ENCODE measurements at regions not wholly inside any gene's neighbourhood (a gene's known extent, or its start where the extent isn't known, plus 50 kb on each side); places are given as distances from the start of the nearest gene placed in this dataset.

DNA sequence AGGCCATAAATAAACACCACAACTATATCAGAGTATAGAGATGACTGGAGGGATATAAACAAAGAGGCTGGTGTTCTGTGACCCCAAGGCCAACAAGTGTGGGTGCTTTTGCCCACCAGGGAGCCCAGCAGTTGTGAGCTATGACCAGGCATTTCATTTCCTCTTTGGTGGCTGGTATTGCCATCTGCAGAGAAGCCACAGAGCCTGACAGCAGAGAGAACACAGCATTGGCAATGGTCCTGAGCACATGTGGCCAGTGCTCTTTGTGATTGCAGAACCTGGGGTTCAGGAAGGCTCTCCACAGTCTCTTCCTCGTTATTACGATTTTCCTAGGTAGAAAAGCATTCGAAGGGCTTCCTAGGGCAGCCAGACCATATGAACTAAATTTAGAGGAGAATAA lies 112.3 kb downstream of the TM2D1 start:
- H3K4me3 ChIP-seq (replicated peaks; ENCODE audit: low read depth, low read length): no peak overlapping the region
- TF ChIP-seq, protein P1, sequence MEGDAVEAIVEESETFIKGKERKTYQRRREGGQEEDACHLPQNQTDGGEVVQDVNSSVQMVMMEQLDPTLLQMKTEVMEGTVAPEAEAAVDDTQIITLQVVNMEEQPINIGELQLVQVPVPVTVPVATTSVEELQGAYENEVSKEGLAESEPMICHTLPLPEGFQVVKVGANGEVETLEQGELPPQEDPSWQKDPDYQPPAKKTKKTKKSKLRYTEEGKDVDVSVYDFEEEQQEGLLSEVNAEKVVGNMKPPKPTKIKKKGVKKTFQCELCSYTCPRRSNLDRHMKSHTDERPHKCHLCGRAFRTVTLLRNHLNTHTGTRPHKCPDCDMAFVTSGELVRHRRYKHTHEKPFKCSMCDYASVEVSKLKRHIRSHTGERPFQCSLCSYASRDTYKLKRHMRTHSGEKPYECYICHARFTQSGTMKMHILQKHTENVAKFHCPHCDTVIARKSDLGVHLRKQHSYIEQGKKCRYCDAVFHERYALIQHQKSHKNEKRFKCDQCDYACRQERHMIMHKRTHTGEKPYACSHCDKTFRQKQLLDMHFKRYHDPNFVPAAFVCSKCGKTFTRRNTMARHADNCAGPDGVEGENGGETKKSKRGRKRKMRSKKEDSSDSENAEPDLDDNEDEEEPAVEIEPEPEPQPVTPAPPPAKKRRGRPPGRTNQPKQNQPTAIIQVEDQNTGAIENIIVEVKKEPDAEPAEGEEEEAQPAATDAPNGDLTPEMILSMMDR (IDR thresholded peaks at IDR 0.05; ENCODE audit: low read length, missing control alignments): no peak
- DNase-seq (ENCODE audit: low read depth): no peak

DNA sequence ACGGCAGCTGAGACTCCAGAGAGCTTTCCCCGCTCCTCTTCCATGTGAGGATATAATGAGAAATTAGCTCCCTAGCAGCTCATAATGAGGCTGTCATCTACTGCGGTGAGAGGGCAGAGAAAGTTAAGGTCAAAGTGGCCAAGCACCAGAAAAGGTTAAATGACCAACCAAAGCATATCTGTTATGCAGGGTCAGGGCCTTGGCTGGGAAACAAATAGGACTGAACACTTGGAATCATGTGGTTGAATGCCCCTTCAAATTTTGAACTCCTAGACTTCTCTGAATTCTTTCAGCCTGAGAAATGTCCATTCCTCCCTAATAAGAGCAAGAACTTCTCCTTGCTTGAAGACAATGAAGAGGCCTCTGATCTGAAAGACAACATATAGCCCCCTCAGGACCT lies 115.9 kb downstream of the TM2D1 start:
- TF ChIP-seq, protein P1 (IDR thresholded peaks at IDR 0.05; ENCODE audit: low read length, missing control alignments): no peak
- no peak for DNase-seq (ENCODE audit: low read depth)
- H3K4me3 ChIP-seq (replicated peaks; ENCODE audit: low read depth, low read length): no peak overlapping the region

DNA sequence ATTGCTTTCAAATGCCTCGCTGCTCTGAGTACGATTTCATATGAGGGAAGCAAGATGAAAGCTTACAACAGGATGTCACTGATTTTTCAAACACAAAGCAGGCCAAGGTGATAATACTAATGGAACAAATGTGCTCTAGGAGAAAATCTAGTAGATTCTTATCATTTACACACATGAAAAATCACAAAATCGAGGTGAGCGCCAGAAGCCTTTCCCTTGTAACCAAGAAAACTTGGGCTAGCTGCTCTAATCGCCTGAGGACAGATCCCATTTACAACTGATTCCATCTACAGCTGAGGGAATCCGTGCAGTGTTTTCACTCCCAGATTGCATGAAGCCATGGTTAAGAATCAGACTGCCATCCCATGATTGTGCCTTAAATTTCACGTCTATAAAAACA lies 117.5 kb downstream of the TM2D1 start:
- H3K4me3 ChIP-seq (replicated peaks; ENCODE audit: low read depth, low read length): no peak overlapping the region
- DNase-seq (ENCODE audit: low read depth): no peak
- TF ChIP-seq, protein P1 (IDR thresholded peaks at IDR 0.05; ENCODE audit: low read length, missing control alignments): no peak

DNA sequence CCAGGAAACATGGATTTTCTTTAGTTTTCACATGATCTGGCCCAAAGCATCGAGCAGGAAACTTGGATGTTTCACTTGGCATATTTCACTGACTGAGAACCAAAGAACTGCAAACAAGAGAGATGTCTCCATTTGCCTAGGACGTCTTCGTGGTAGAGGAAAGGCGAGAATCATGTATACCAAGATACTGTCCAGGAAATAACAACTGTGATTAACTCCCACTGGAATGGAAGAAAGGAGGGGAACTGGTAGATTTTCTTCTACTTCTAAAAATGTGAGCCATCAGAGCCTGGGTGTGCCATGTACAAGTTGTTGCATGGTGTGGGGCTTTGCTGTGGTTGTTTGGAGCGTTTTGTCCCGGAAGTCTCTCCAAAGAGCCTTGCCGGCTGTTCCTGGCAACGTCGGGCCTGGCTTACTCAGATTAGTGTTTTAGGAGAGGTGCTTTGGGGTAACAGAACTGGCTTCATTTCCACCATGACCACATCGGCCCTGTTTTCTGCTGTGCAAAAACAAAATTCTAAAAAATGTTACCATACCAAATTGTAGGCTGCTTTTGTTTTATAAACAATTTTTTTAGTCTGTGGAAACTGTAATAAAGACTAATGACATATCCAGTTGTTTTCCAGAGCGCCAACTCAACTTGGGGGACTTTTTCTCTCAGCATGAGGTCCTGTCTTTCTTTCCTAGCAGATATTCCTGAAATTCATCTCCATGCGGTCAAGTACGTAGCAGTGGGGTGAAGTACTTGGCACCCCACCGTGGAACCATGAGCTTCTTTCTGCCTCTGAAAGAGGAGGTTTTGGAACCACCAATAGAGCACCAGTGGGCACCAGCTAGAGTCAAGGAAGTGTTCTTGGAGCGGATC lies 118.3 kb downstream of the TM2D1 start:
- no peak overlapping the region for H3K4me3 ChIP-seq (replicated peaks; ENCODE audit: low read depth, low read length)
- TF ChIP-seq, protein P1 (IDR thresholded peaks at IDR 0.05; ENCODE audit: low read length, missing control alignments): no peak
- peak; percentile 63 for DNase-seq (ENCODE audit: low read depth)

DNA sequence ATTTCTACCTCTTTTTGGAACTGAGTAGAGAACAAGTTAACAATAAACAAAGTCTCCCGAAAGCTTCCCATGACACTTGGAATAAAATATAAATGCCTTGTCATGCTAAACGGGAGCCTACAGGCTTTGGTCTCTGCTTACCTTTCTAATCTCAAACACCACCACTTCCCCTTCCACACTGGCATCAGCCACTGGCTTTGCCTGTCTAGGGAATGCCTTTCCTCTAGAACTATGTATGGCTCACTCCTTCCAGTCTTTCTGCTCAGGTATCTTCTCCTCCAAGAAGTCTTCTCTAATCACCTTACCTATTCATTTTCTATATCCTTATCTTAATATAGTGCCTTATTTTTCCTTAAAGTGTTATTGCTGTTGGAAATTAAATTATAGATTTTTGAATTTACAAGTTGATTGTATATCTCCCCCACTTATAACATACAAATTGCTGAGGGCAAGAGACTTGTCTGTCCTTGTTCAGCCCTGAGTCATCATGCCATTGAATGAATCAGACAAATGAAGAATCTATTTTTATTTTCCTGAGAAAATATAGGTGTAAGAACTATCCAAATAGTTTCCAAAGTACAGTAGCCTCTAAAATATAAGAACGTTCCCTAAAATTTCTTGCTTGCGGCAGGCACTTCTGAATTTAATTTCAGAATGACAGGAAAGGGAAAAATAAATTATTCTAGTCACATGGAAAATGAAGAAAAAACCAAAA lies 119.2 kb downstream of the TM2D1 start:
- no peak overlapping the region for H3K4me3 ChIP-seq (replicated peaks; ENCODE audit: low read depth, low read length)
- DNase-seq (ENCODE audit: low read depth): peak; percentile 33
- TF ChIP-seq, protein P1 (IDR thresholded peaks at IDR 0.05; ENCODE audit: low read length, missing control alignments): no peak

DNA sequence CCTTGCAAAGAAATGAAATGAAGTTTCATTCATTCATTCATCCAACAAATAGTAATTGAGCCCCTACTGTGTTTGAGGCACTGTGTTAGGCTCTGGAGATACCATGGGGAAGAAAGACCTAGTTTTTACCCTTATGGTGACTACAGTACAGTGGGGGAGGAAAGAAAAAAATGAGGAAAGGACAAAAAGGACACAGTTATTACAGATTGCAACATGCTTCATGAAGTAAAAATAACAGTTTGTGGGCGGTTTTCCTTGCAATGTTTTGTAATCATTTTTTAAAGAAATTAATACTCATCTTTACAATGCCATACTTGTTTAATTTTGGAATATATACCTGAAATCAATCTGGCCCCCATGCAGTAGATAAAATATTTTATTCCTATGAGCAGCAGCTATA lies 120.3 kb downstream of the TM2D1 start:
- TF ChIP-seq, protein P1 (IDR thresholded peaks at IDR 0.05; ENCODE audit: low read length, missing control alignments): no peak
- H3K4me3 ChIP-seq (replicated peaks; ENCODE audit: low read depth, low read length): no peak overlapping the region
- peak; percentile 14 for DNase-seq (ENCODE audit: low read depth)

Data from fibroblast of pulmonary artery (primary cell).